ENCODE measurements at regions not wholly inside any gene's neighbourhood (a gene's known extent, or its start where the extent isn't known, plus 50 kb on each side); places are given as distances from the start of the nearest gene placed in this dataset.
A peak's percentile ranks its signal among the peaks of the same experiment; 100 is the strongest.
"Not testable (repeated sequence)": the region's sequence is repeated elsewhere in the genome, so short reads cannot be mapped to it uniquely, and the experiment has no call there.

GRCh38 chr4:28436191-28437080 lies 1575.8 kb downstream of the STIM2 start:
- no peak for TF ChIP-seq Cebpa-rat (IDR thresholded peaks at IDR 0.05)
- H4K20me1 ChIP-seq: no peaks in the 10 kb centered on the region
- no peaks in the 10 kb centered on the region for H3K4me1 ChIP-seq
- no peak overlapping the region for H3K9ac ChIP-seq
- no peak overlapping the region for H3K4me3 ChIP-seq
- H3K9me3 ChIP-seq (replicated peaks in 1 of 11): no peaks in the 10 kb centered on the region
- no peak overlapping the region for H3K4me2 ChIP-seq
- H3K27me3 ChIP-seq: no peaks in the 10 kb centered on the region
- no peak overlapping the region for H3K27ac ChIP-seq
- no peaks in the 10 kb centered on the region for H3K36me3 ChIP-seq

- no peak overlapping the region for H3K4me3 ChIP-seq
- H3K27ac ChIP-seq: no peak overlapping the region
- no peaks in the 10 kb centered on the region for H3K36me3 ChIP-seq
- H3K4me2 ChIP-seq: no peak overlapping the region
- no peaks in the 10 kb centered on the region for H4K20me1 ChIP-seq
- H3K4me1 ChIP-seq: no peaks in the 10 kb centered on the region
- no peak for TF ChIP-seq Cebpa-rat (IDR thresholded peaks at IDR 0.05)
- H3K9ac ChIP-seq: no peak overlapping the region
- H3K27me3 ChIP-seq: no peaks in the 10 kb centered on the region
- no peaks in the 10 kb centered on the region for H3K9me3 ChIP-seq (replicated peaks in 1 of 11)
Observed at GRCh38 chr4:28443371-28443770, 1582.7 kb downstream of the STIM2 start.

- no peaks in the 10 kb centered on the region for H3K27me3 ChIP-seq
Observed at GRCh38 chr4:28443801-28444412, 1583.3 kb downstream of the STIM2 start.

GRCh38 chr4:28444886-28445496 lies 1584.3 kb downstream of the STIM2 start:
- no peak overlapping the region for H3K4me3 ChIP-seq
- H3K4me1 ChIP-seq: no peaks in the 10 kb centered on the region
- H3K36me3 ChIP-seq: no peaks in the 10 kb centered on the region
- H3K9ac ChIP-seq: no peak overlapping the region
- no peak overlapping the region for H3K4me2 ChIP-seq
- H3K9me3 ChIP-seq (replicated peaks in 1 of 11): no peaks in the 10 kb centered on the region
- no peaks in the 10 kb centered on the region for H3K27me3 ChIP-seq
- H3K27ac ChIP-seq: no peak overlapping the region
- TF ChIP-seq Cebpa-rat (IDR thresholded peaks at IDR 0.05): no peak
- no peaks in the 10 kb centered on the region for H4K20me1 ChIP-seq

More at GRCh38 chr4:28443801-28444412, 1583.3 kb downstream of the STIM2 start:
- Histone ChIP-seq H3K4me3 (no peak overlapping the region), H3K4me2 (no peak overlapping the region), H3K27ac (no peak overlapping the region), H4K20me1 (no peaks in the 10 kb centered on the region), H3K36me3 (no peaks in the 10 kb centered on the region), H3K9ac (no peak overlapping the region), H3K9me3 (replicated peaks in 1 of 11) (no peaks in the 10 kb centered on the region), H3K4me1 (no peaks in the 10 kb centered on the region)
- TF ChIP-seq Cebpa-rat (IDR thresholded peaks at IDR 0.05): no peak

GRCh38 chr4:28449085-28449484 lies 1588.4 kb downstream of the STIM2 start:
- Histone ChIP-seq H3K4me2 (peak overlapping the region in 10 of 11 experiments; percentile 1 to 47 (median 26); a peak in 12 of 22 replicates), H4K20me1 (no peaks in the 10 kb centered on the region), H3K9ac (no peak overlapping the region), H3K4me1 (no peaks in the 10 kb centered on the region), H3K27ac (no peak overlapping the region), H3K4me3 (no peak overlapping the region; a peak in 1 of 20 replicates), H3K36me3 (no peaks in the 10 kb centered on the region), H3K9me3 (replicated peaks in 1 of 11) (0 out of 22 replicates have a peak, but pooled peaks cover 0 to 2% (median 0%) of the 10 kb centered on the region in 11 experiments), H3K27me3 (no peaks in the 10 kb centered on the region)
- TF ChIP-seq Cebpa-rat (IDR thresholded peaks at IDR 0.05): no peak

GRCh38 chr4:28451346-28451745 lies 1590.7 kb downstream of the STIM2 start:
- Histone ChIP-seq H3K27me3 (no peaks in the 10 kb centered on the region), H3K4me3 (no peak overlapping the region), H4K20me1 (no peaks in the 10 kb centered on the region), H3K4me1 (no peaks in the 10 kb centered on the region), H3K36me3 (no peaks in the 10 kb centered on the region), H3K27ac (no peak overlapping the region), H3K9ac (no peak overlapping the region), H3K4me2 (no peak overlapping the region), H3K9me3 (replicated peaks in 1 of 11) (0 out of 22 replicates have a peak, but pooled peaks cover 0 to 2% (median 0%) of the 10 kb centered on the region in 11 experiments)
- no peak for TF ChIP-seq Cebpa-rat (IDR thresholded peaks at IDR 0.05)

GRCh38 chr4:28462766-28463700 lies 1602.4 kb downstream of the STIM2 start:
- no peaks in the 10 kb centered on the region for H3K36me3 ChIP-seq
- no peak overlapping the region for H3K4me3 ChIP-seq
- no peak overlapping the region for H3K27ac ChIP-seq
- no peak overlapping the region for H3K9ac ChIP-seq
- H4K20me1 ChIP-seq: no peaks in the 10 kb centered on the region
- H3K4me2 ChIP-seq: no peak overlapping the region
- H3K9me3 ChIP-seq (replicated peaks in 1 of 11): no peaks in the 10 kb centered on the region
- H3K27me3 ChIP-seq: no peaks in the 10 kb centered on the region
- H3K4me1 ChIP-seq: no peaks in the 10 kb centered on the region
- no peak for TF ChIP-seq Cebpa-rat (IDR thresholded peaks at IDR 0.05)

GRCh38 chr4:28464823-28465222 lies 1604.2 kb downstream of the STIM2 start:
- Histone ChIP-seq H3K27ac (no peak overlapping the region), H3K4me3 (no peak overlapping the region), H3K4me1 (no peaks in the 10 kb centered on the region), H3K9me3 (replicated peaks in 1 of 11) (no peaks in the 10 kb centered on the region), H3K36me3 (no peaks in the 10 kb centered on the region), H3K9ac (no peak overlapping the region), H4K20me1 (no peaks in the 10 kb centered on the region), H3K4me2 (no peak overlapping the region), H3K27me3 (no peaks in the 10 kb centered on the region)
- TF ChIP-seq Cebpa-rat (IDR thresholded peaks at IDR 0.05): no peak

- not testable (repeated sequence) for H3K9ac ChIP-seq; H3K4me3 ChIP-seq; H3K36me3 ChIP-seq; H3K27me3 ChIP-seq; H3K27ac ChIP-seq; H3K4me1 ChIP-seq; H3K4me2 ChIP-seq; H3K9me3 ChIP-seq (replicated peaks in 1 of 11); H4K20me1 ChIP-seq
Observed at GRCh38 chr4:28466886-28467285, 1606.2 kb downstream of the STIM2 start.

Measured in BLaER1 treated with 17β-estradiol and CSF1 and Interleukin-3, amounts not matched to agents 10 nM and 100 nM (cell line).